Caco-2 (cell line): ENCODE measurements at regions not wholly inside any gene's neighbourhood (a gene's known extent, or its start where the extent isn't known, plus 50 kb on each side); places are given as distances from the start of the nearest gene placed in this dataset.

Experiments used
- BruUV-seq: library from RNA; stranded (reverse); fragments of 400-500 nt; replicated peaks from 2 replicates; lab custom pipeline; 2021; lab: Mats Ljungman, UMichigan
- CTCF ChIA-PET: fragments of 300-600 bp; sonication (Branson Sonifier 250); formaldehyde crosslinking; loops from one replicate; lab custom pipeline; 2022; ENCODE audit warnings: antibody characterized with exemption; lab: Charles Lee
- POLR2A ChIA-PET: fragments of 300-600 bp; sonication (Branson Sonifier 250); formaldehyde crosslinking; loops from one replicate; lab custom pipeline; 2022; ENCODE audit warnings: antibody characterized with exemption; lab: Charles Lee
- DNase-seq, 2 experiments: peaks; one replicate each; pipeline versions ENCODE4 v3.0.0 to v3.0.0-alpha.2; 2020 to 2022
- H3K27me3 ChIP-seq: replicated peaks from 2 replicates; pipeline ENCODE4 v1.6.0; 2011; ENCODE audit warnings: low read length; ENCODE audit not compliant: control insufficient read depth, insufficient read depth
- H3K36me3 ChIP-seq: 2 replicates; pipeline ENCODE4 v1.5.1; 2011; ENCODE audit warnings: low read length; ENCODE audit not compliant: control insufficient read depth, insufficient read depth
- H3K4me1 ChIP-seq: fragments of 250-450 bp; sonication (Bioruptor Pico); 2 replicates; pipeline ENCODE4 v1.5.1; 2020; ENCODE audit warnings: mild to moderate bottlenecking
- H3K4me3 ChIP-seq: 2 replicates; pipeline ENCODE4 v1.5.1; 2011; ENCODE audit warnings: low read depth, mild to moderate bottlenecking, control low read depth, low read length
- H3K9me3 ChIP-seq: fragments of 250-450 bp; sonication (Bioruptor Pico); 2 replicates; pipeline ENCODE4 v1.5.1; 2020; ENCODE audit warnings: mild to moderate bottlenecking, moderate library complexity
- H3K27ac Mint-ChIP-seq: one replicate; pipeline ENCODE4 v1.8.0; 2022; ENCODE audit warnings: mixed read lengths; ENCODE audit not compliant: unreplicated experiment
- H3K27me3 Mint-ChIP-seq: one replicate; pipeline ENCODE4 v1.8.0; 2022; ENCODE audit warnings: mixed read lengths; ENCODE audit not compliant: insufficient read depth, unreplicated experiment
- H3K36me3 Mint-ChIP-seq: one replicate; pipeline ENCODE4 v1.8.0; 2022; ENCODE audit warnings: mild to moderate bottlenecking, mixed read lengths; ENCODE audit not compliant: insufficient read depth, unreplicated experiment
- H3K4me1 Mint-ChIP-seq: one replicate; pipeline ENCODE4 v1.8.0; 2022; ENCODE audit warnings: low read depth, mixed read lengths; ENCODE audit not compliant: unreplicated experiment
- H3K4me3 Mint-ChIP-seq: one replicate; pipeline ENCODE4 v1.8.0; 2022; ENCODE audit warnings: mild to moderate bottlenecking, moderate library complexity, mixed read lengths; ENCODE audit not compliant: unreplicated experiment
- H3K9me3 Mint-ChIP-seq: one replicate; pipeline ENCODE4 v1.8.0; 2022; ENCODE audit warnings: mixed read lengths; ENCODE audit not compliant: unreplicated experiment
- intact Hi-C: fragments of 100-400 bp; cut with micrococcal nuclease; formaldehyde crosslinking; loops from one replicate; pipeline ENCODE4 v1.10.0; 2022; ENCODE audit not compliant: unreplicated experiment
- TF ChIP-seq, protein P1 (sequence below), 2 experiments: fragments of 200-600 bp in 1 of 2; IDR thresholded peaks; 1 replicate in 1 of 2; 2 replicates in 1 of 2; pipeline versions ENCODE4 v1.5.1 to v1.8.0; 2011 to 2022; ENCODE audit warnings: antibody characterized with exemption in 1 of 2, control low read depth in 1 of 2, inconsistent platforms in 1 of 2, low read depth in 1 of 2, low read length in 1 of 2, mild to moderate bottlenecking in 1 of 2, moderate library complexity in 1 of 2; ENCODE audit not compliant: insufficient read depth in 1 of 2, severe bottlenecking in 1 of 2, unreplicated experiment in 1 of 2

DNA sequence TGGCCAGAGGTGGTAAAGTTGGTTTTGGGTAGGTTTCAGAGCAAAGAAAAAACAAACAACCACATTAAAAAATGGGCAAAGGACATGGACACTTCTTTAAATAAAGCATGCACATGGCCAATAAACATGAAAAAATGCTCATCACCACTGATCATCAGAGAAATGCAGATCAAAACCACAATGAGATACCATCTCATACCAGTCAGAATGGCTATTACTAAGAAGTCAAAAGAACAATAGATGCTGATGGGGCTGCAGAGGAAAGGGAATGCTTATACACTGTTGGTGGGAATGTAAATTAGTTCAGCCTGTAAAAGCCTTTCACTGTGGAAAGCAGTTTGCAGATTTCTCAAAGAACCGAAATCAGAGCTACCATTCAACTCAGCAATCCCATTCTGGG lies 598.4 kb upstream of the SOX9 start:
- ChIA-PET POLR2A (no interaction called here), CTCF (no interaction called here)
- Mint-ChIP-seq H3K36me3 (no peaks in the 10 kb centered on the region), H3K27ac (no peak overlapping the region), H3K4me3 (no peak overlapping the region), H3K27me3 (peaks cover 9% of the 10 kb centered on the region), H3K9me3 (no peaks in the 10 kb centered on the region), H3K4me1 (no peaks in the 10 kb centered on the region)
- TF ChIP-seq, protein P1, sequence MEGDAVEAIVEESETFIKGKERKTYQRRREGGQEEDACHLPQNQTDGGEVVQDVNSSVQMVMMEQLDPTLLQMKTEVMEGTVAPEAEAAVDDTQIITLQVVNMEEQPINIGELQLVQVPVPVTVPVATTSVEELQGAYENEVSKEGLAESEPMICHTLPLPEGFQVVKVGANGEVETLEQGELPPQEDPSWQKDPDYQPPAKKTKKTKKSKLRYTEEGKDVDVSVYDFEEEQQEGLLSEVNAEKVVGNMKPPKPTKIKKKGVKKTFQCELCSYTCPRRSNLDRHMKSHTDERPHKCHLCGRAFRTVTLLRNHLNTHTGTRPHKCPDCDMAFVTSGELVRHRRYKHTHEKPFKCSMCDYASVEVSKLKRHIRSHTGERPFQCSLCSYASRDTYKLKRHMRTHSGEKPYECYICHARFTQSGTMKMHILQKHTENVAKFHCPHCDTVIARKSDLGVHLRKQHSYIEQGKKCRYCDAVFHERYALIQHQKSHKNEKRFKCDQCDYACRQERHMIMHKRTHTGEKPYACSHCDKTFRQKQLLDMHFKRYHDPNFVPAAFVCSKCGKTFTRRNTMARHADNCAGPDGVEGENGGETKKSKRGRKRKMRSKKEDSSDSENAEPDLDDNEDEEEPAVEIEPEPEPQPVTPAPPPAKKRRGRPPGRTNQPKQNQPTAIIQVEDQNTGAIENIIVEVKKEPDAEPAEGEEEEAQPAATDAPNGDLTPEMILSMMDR (IDR thresholded peaks at IDR 0.05; ENCODE audit: insufficient read depth in 1 of 2, low read depth in 1 of 2, low read length in 1 of 2, severe bottlenecking in 1 of 2, unreplicated experiment in 1 of 2) = no peak
- Histone ChIP-seq H3K4me3 (no peak overlapping the region), H3K9me3 (no peaks in the 10 kb centered on the region), H3K4me1 (no peaks in the 10 kb centered on the region), H3K27me3 (no peaks in the 10 kb centered on the region; the same call in 1 of the 2 replicates), H3K36me3 (no peaks in the 10 kb centered on the region)
- intact Hi-C loops = no loop called here
- no peak for DNase-seq
- no TSS peak for BruUV-seq

DNA sequence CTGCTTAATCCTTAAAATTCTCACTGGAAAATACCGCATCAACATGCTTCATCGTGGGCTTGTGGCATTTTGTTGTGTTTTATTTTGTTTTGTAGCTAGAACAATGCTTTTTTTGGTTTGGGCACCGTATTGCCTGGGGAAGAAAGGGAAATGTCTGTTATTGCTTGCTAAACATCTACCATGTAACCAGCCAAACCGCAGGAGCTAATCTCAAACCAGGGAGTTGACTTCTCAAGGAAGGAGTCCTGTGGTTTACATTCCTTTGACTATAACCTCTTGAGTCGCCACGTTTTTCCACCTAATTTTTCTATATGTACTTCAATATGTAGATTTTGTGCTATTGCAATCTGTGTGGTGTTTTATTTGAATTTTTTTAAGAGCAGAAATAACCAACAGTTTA lies 593.5 kb upstream of the SOX9 start:
- no peaks in the 10 kb centered on the region for H3K9me3 Mint-ChIP-seq

DNA sequence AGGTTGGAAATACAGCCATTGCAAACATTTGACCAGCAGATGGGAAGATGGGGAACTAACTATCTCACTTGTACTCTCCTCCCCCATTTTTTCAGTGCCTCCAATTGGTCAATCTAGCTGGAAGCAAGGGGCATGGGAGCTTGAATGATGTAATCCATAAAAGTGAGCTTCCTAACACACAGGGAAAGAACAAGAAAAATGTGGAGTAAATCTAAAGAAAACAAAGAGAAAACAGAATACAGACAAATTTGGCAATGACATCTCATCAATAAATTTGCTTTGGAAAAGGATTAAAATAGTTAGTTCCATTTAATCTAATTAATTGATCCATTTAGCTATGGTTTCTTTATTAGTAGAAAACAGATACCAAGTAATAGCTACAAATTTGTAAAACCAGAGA lies 592.6 kb upstream of the SOX9 start:
- no TSS peak for BruUV-seq
- Histone ChIP-seq H3K9me3 (no peaks in the 10 kb centered on the region), H3K4me3 (no peak overlapping the region), H3K36me3 (no peaks in the 10 kb centered on the region), H3K4me1 (no peaks in the 10 kb centered on the region), H3K27me3 (no peaks in the 10 kb centered on the region)
- ChIA-PET POLR2A (no interaction called here), CTCF (no interaction called here)
- intact Hi-C loops = no loop called here
- TF ChIP-seq, protein P1 (IDR thresholded peaks at IDR 0.05; ENCODE audit: insufficient read depth in 1 of 2, low read depth in 1 of 2, low read length in 1 of 2, severe bottlenecking in 1 of 2, unreplicated experiment in 1 of 2) = no peak
- no peaks in the 10 kb centered on the region for H3K4me1 Mint-ChIP-seq
- no peak overlapping the region for H3K27ac Mint-ChIP-seq
- no peak overlapping the region for H3K4me3 Mint-ChIP-seq
- no peak for DNase-seq
- H3K36me3 Mint-ChIP-seq = no peaks in the 10 kb centered on the region
- H3K27me3 Mint-ChIP-seq = peaks cover 9% of the 10 kb centered on the region
- no peaks in the 10 kb centered on the region for H3K9me3 Mint-ChIP-seq

More for the DNA sequence above, 593.5 kb upstream of the SOX9 start:
- Histone ChIP-seq H3K4me1 (no peaks in the 10 kb centered on the region), H3K4me3 (no peak overlapping the region), H3K36me3 (no peaks in the 10 kb centered on the region), H3K27me3 (no peaks in the 10 kb centered on the region), H3K9me3 (no peaks in the 10 kb centered on the region)
- Mint-ChIP-seq H3K36me3 (no peaks in the 10 kb centered on the region), H3K27ac (no peak overlapping the region), H3K4me3 (no peak overlapping the region), H3K27me3 (peaks cover 9% of the 10 kb centered on the region), H3K4me1 (no peaks in the 10 kb centered on the region)
- DNase-seq = no peak
- ChIA-PET CTCF (no interaction called here), POLR2A (no interaction called here)
- no TSS peak for BruUV-seq
- TF ChIP-seq, protein P1 (IDR thresholded peaks at IDR 0.05; ENCODE audit: insufficient read depth in 1 of 2, low read depth in 1 of 2, low read length in 1 of 2, severe bottlenecking in 1 of 2, unreplicated experiment in 1 of 2) = no peak
- intact Hi-C loops = no loop called here
